ENCODE measurements at regions not wholly inside any gene's neighbourhood (a gene's known extent, or its start where the extent isn't known, plus 50 kb on each side); places are given as distances from the start of the nearest gene placed in this dataset.
"Not testable (repeated sequence)": the region's sequence is repeated elsewhere in the genome, so short reads cannot be mapped to it uniquely, and the experiment has no call there.

DNA sequence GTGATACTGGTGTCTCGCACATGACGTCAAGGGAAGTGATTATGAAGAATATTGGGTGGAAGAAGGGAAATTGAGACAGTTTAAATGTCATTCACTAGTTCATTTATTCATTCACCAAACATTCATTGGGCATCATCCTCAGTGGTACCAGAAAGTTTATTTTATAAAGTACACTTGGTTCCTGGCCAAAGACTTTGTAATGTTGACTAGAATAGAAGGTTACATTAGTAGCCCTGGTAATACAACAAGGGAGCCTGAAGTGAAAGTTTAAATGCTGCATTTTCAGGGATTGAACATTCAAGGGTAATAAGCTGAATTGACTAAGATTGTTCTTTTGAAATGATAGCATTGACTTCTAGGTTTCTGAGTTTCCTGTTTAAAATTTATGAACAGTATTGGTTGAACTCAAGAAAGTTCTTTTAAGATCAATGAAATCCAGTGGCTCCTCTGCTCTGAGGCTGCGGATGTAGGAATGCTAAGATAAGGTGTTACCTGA lies 236.8 kb upstream of the BTG1 start:
- Histone ChIP-seq H3K27me3 (ENCODE audit: low read depth, low read length) (no peaks in the 10 kb centered on the region), H3K9me3 (ENCODE audit: control insufficient read depth in 1 of 2, low read length in 2 of 2) (peaks cover 0 to 8% of the 10 kb centered on the region in 2 donors), H3K27ac (ENCODE audit: low read length) (no peak overlapping the region)

DNA sequence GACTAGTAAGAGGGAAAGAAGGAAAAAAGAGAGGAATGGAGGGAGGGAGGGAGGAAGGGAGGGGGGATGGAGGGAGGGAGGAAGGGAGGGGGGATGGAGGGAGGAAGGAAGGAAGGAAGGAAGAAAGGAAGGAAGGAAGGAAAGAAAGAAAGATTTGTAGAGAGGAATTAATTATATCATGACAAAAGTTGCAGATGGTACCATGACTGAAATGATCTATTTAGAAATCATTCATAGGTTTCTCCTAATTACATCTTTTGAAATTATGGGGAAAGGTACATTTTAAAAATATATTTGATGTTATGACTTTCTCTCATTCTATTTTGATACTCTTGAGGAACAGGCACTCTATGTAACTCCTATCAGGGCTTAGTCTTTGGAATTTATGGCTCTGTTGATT lies 236.2 kb upstream of the BTG1 start:
- Histone ChIP-seq H3K4me1 (ENCODE audit: control insufficient read depth in 1 of 2, insufficient read depth in 2 of 2, low read length in 2 of 2) (peaks cover 0 to 5% of the 10 kb centered on the region in 2 donors), H3K27ac (ENCODE audit: low read length) (no peak overlapping the region), H3K27me3 (ENCODE audit: low read depth, low read length) (no peaks in the 10 kb centered on the region), H3K9me3 (ENCODE audit: control insufficient read depth in 1 of 2, low read length in 2 of 2) (peaks cover 0 to 3% of the 10 kb centered on the region in 2 donors), H3K36me3 (ENCODE audit: control insufficient read depth in 1 of 2, insufficient read depth in 2 of 2, low read length in 2 of 2) (no peaks in the 10 kb centered on the region), H3K4me3 (ENCODE audit: low read depth in 1 of 2, low read length in 2 of 2) (no peak overlapping the region)

More for the DNA sequence above, 236.8 kb upstream of the BTG1 start:
- no peak overlapping the region for H3K4me3 ChIP-seq (ENCODE audit: low read depth in 1 of 2, low read length in 2 of 2)
- H3K4me1 ChIP-seq (ENCODE audit: control insufficient read depth in 1 of 2, insufficient read depth in 2 of 2, low read length in 2 of 2): peaks cover 0 to 5% of the 10 kb centered on the region in 2 donors
- no peaks in the 10 kb centered on the region for H3K36me3 ChIP-seq (ENCODE audit: control insufficient read depth in 1 of 2, insufficient read depth in 2 of 2, low read length in 2 of 2)

- H3K9me3 ChIP-seq (ENCODE audit: control insufficient read depth in 1 of 2, low read length in 2 of 2): no peaks in the 10 kb centered on the region
- H3K27me3 ChIP-seq (ENCODE audit: low read depth, low read length): no peaks in the 10 kb centered on the region
- H3K36me3 ChIP-seq (ENCODE audit: control insufficient read depth in 1 of 2, insufficient read depth in 2 of 2, low read length in 2 of 2): no peaks in the 10 kb centered on the region
- no peaks in the 10 kb centered on the region for H3K4me1 ChIP-seq (ENCODE audit: control insufficient read depth in 1 of 2, insufficient read depth in 2 of 2, low read length in 2 of 2)
- no peak overlapping the region for H3K4me3 ChIP-seq (ENCODE audit: low read depth in 1 of 2, low read length in 2 of 2)
- H3K27ac ChIP-seq (ENCODE audit: low read length): no peak overlapping the region
Observed at GRCh38 chr12:92378682-92379479, 233.2 kb upstream of the BTG1 start.

GRCh38 chr12:92375504-92375903 lies 229.9 kb upstream of the BTG1 start:
- H3K4me1 ChIP-seq (ENCODE audit: control insufficient read depth in 1 of 2, insufficient read depth in 2 of 2, low read length in 2 of 2); H3K9me3 ChIP-seq (ENCODE audit: control insufficient read depth in 1 of 2, low read length in 2 of 2); H3K27me3 ChIP-seq (ENCODE audit: low read depth, low read length); H3K4me3 ChIP-seq (ENCODE audit: low read depth in 1 of 2, low read length in 2 of 2); H3K36me3 ChIP-seq (ENCODE audit: control insufficient read depth in 1 of 2, insufficient read depth in 2 of 2, low read length in 2 of 2); H3K27ac ChIP-seq (ENCODE audit: low read length): not testable (repeated sequence)

GRCh38 chr12:92370828-92371227 lies 225.2 kb upstream of the BTG1 start:
- H3K4me1 ChIP-seq (ENCODE audit: control insufficient read depth in 1 of 2, insufficient read depth in 2 of 2, low read length in 2 of 2): no peaks in the 10 kb centered on the region
- no peak overlapping the region for H3K27ac ChIP-seq (ENCODE audit: low read length)
- H3K9me3 ChIP-seq (ENCODE audit: control insufficient read depth in 1 of 2, low read length in 2 of 2): no peaks in the 10 kb centered on the region
- no peak overlapping the region for H3K4me3 ChIP-seq (ENCODE audit: low read depth in 1 of 2, low read length in 2 of 2)
- no peaks in the 10 kb centered on the region for H3K36me3 ChIP-seq (ENCODE audit: control insufficient read depth in 1 of 2, insufficient read depth in 2 of 2, low read length in 2 of 2)
- H3K27me3 ChIP-seq (ENCODE audit: low read depth, low read length): no peaks in the 10 kb centered on the region

- no peaks in the 10 kb centered on the region for H3K9me3 ChIP-seq (ENCODE audit: control insufficient read depth in 1 of 2, low read length in 2 of 2)
- H3K27ac ChIP-seq (ENCODE audit: low read length): no peak overlapping the region
- H3K27me3 ChIP-seq (ENCODE audit: low read depth, low read length): no peaks in the 10 kb centered on the region
- H3K36me3 ChIP-seq (ENCODE audit: control insufficient read depth in 1 of 2, insufficient read depth in 2 of 2, low read length in 2 of 2): no peaks in the 10 kb centered on the region
- no peak overlapping the region for H3K4me3 ChIP-seq (ENCODE audit: low read depth in 1 of 2, low read length in 2 of 2)
- H3K4me1 ChIP-seq (ENCODE audit: control insufficient read depth in 1 of 2, insufficient read depth in 2 of 2, low read length in 2 of 2): no peaks in the 10 kb centered on the region
Observed at GRCh38 chr12:92369636-92370035, 224.0 kb upstream of the BTG1 start.

DNA sequence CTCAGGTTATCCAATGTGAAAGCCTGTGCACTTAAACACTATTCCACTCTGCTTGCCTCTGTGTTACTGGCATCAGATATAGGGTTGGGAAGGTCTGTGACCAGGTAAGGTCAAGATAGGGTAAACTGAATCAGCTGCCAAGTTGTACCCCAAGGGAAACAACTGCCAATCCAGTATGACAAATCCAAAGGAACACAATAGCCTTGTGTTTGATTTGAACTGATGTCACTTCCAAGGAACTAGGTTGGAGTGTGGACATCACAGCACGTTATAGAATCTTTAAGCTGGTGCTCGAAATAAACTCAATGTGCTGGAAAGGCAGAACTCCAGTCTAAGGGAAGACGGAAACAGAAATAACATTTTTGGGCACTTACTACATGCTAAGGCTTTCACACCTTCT lies 223.4 kb upstream of the BTG1 start:
- Histone ChIP-seq H3K4me3 (ENCODE audit: low read depth in 1 of 2, low read length in 2 of 2) (no peak overlapping the region), H3K27ac (ENCODE audit: low read length) (no peak overlapping the region), H3K9me3 (ENCODE audit: control insufficient read depth in 1 of 2, low read length in 2 of 2) (no peaks in the 10 kb centered on the region)

GRCh38 chr12:92365836-92366235 lies 220.2 kb upstream of the BTG1 start:
- H3K9me3 ChIP-seq (ENCODE audit: control insufficient read depth in 1 of 2, low read length in 2 of 2): no peaks in the 10 kb centered on the region
- no peaks in the 10 kb centered on the region for H3K36me3 ChIP-seq (ENCODE audit: control insufficient read depth in 1 of 2, insufficient read depth in 2 of 2, low read length in 2 of 2)
- H3K4me3 ChIP-seq (ENCODE audit: low read depth in 1 of 2, low read length in 2 of 2): no peak overlapping the region
- no peaks in the 10 kb centered on the region for H3K4me1 ChIP-seq (ENCODE audit: control insufficient read depth in 1 of 2, insufficient read depth in 2 of 2, low read length in 2 of 2)
- no peaks in the 10 kb centered on the region for H3K27me3 ChIP-seq (ENCODE audit: low read depth, low read length)
- H3K27ac ChIP-seq (ENCODE audit: low read length): no peak overlapping the region

More for the DNA sequence above, 223.4 kb upstream of the BTG1 start:
- Histone ChIP-seq H3K4me1 (ENCODE audit: control insufficient read depth in 1 of 2, insufficient read depth in 2 of 2, low read length in 2 of 2) (no peaks in the 10 kb centered on the region), H3K36me3 (ENCODE audit: control insufficient read depth in 1 of 2, insufficient read depth in 2 of 2, low read length in 2 of 2) (no peaks in the 10 kb centered on the region), H3K27me3 (ENCODE audit: low read depth, low read length) (no peaks in the 10 kb centered on the region)

- Histone ChIP-seq H3K27ac (ENCODE audit: low read length) (no peak overlapping the region), H3K36me3 (ENCODE audit: control insufficient read depth in 1 of 2, insufficient read depth in 2 of 2, low read length in 2 of 2) (no peaks in the 10 kb centered on the region), H3K9me3 (ENCODE audit: control insufficient read depth in 1 of 2, low read length in 2 of 2) (no peaks in the 10 kb centered on the region), H3K27me3 (ENCODE audit: low read depth, low read length) (no peaks in the 10 kb centered on the region), H3K4me3 (ENCODE audit: low read depth in 1 of 2, low read length in 2 of 2) (no peak overlapping the region), H3K4me1 (ENCODE audit: control insufficient read depth in 1 of 2, insufficient read depth in 2 of 2, low read length in 2 of 2) (no peaks in the 10 kb centered on the region)
Observed at GRCh38 chr12:92365333-92365732, 219.7 kb upstream of the BTG1 start.

GRCh38 chr12:92363295-92364146 lies 217.9 kb upstream of the BTG1 start:
- Histone ChIP-seq H3K36me3 (ENCODE audit: control insufficient read depth in 1 of 2, insufficient read depth in 2 of 2, low read length in 2 of 2) (no peaks in the 10 kb centered on the region), H3K9me3 (ENCODE audit: control insufficient read depth in 1 of 2, low read length in 2 of 2) (no peaks in the 10 kb centered on the region), H3K27ac (ENCODE audit: low read length) (peak overlapping the region; percentile 68), H3K27me3 (ENCODE audit: low read depth, low read length) (no peaks in the 10 kb centered on the region), H3K4me1 (ENCODE audit: control insufficient read depth in 1 of 2, insufficient read depth in 2 of 2, low read length in 2 of 2) (no peaks in the 10 kb centered on the region), H3K4me3 (ENCODE audit: low read depth in 1 of 2, low read length in 2 of 2) (peak overlapping the region; percentile 17 to 38)

DNA sequence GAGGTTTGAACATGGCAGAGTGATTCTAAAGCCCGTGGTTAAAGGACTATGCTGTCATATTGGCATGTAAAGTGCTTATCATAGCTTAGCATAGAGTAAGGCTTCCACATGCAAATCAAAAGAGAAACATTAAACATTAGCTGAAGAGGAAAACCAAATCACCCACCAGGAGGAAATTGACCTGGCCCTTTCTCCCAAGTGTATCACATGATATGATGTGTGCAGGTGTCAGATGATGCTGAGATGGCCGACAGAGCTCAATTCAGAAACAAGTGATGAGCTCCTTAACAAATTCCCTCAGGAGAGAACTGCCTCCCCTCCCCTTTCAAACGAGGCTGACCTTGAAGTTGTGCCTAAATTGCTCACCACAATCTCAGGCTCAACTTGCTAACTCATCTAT lies 217.1 kb upstream of the BTG1 start:
- H3K9me3 ChIP-seq (ENCODE audit: control insufficient read depth in 1 of 2, low read length in 2 of 2): no peaks in the 10 kb centered on the region
- H3K27ac ChIP-seq (ENCODE audit: low read length): peak overlapping the region; percentile 68
- peak overlapping the region in 1 of 2 donors; percentile 27 for H3K4me3 ChIP-seq (ENCODE audit: low read depth in 1 of 2, low read length in 2 of 2)

More for the DNA sequence above, 217.1 kb upstream of the BTG1 start:
- Histone ChIP-seq H3K36me3 (ENCODE audit: control insufficient read depth in 1 of 2, insufficient read depth in 2 of 2, low read length in 2 of 2) (no peaks in the 10 kb centered on the region), H3K27me3 (ENCODE audit: low read depth, low read length) (no peaks in the 10 kb centered on the region), H3K4me1 (ENCODE audit: control insufficient read depth in 1 of 2, insufficient read depth in 2 of 2, low read length in 2 of 2) (no peaks in the 10 kb centered on the region)

Data from muscle layer of duodenum (tissue), 2 donors.